CD4-positive, alpha-beta T cell (primary cell): ENCODE measurements at regions not wholly inside any gene's neighbourhood (a gene's known extent, or its start where the extent isn't known, plus 50 kb on each side); places are given as distances from the start of the nearest gene placed in this dataset.

ENCODE experiments used
- ATAC-seq: fragments of 200-7000 bp; cut with Tn5 transposase; one replicate; pipeline ENCODE4 v1.10.0; 2022; ENCODE audit warnings: mild to moderate bottlenecking; ENCODE audit not compliant: poor library complexity
- CTCF ChIA-PET: fragments of 350-600 bp; sonication (Branson Sonifier 250); formaldehyde crosslinking; loops from one replicate; lab custom pipeline; 2021; ENCODE audit warnings: antibody characterized with exemption, inconsistent platforms; lab: Charles Lee
- POLR2A ChIA-PET: fragments of 350-600 bp; sonication (Branson Sonifier 250); formaldehyde crosslinking; loops from one replicate; lab custom pipeline; 2021; ENCODE audit warnings: antibody characterized with exemption, inconsistent platforms; lab: Charles Lee
- DNase-seq, 14 experiments: peaks; one replicate each; pipeline ENCODE4 v3.0.0-alpha.2; 2013 to 2020; ENCODE audit warnings: mixed read lengths in 2 of 14
- H3K27ac ChIP-seq, 2 donors: one replicate each; pipeline versions ENCODE4 v1.5.1 to v1.7.0; 2013; ENCODE audit warnings: low read length in 2 of 2, low read depth in 1 of 2, mild to moderate bottlenecking in 1 of 2
- H3K27me3 ChIP-seq, 2 experiments: 1 replicate in 1 of 2; 2 replicates in 1 of 2; pipeline versions ENCODE4 v1.6.1 to v1.7.0; 2013; ENCODE audit warnings: low read length in 2 of 2, control low read depth in 1 of 2, mild to moderate bottlenecking in 1 of 2, moderate library complexity in 1 of 2; ENCODE audit not compliant: insufficient read depth in 2 of 2, control insufficient read depth in 1 of 2
- H3K36me3 ChIP-seq: one replicate; pipeline ENCODE4 v1.6.1; 2013; ENCODE audit warnings: low read length, control low read depth; ENCODE audit not compliant: insufficient read depth
- H3K4me1 ChIP-seq: one replicate; pipeline ENCODE4 v1.6.1; 2013; ENCODE audit warnings: low read length, control low read depth; ENCODE audit not compliant: insufficient read depth
- H3K4me3 ChIP-seq: one replicate; pipeline ENCODE4 v1.5.1; 2013; ENCODE audit warnings: mild to moderate bottlenecking, low read length, moderate library complexity
- H3K9me3 ChIP-seq, 2 experiments: 1 replicate in 1 of 2; 2 replicates in 1 of 2; pipeline versions ENCODE4 v1.6.1 to v1.7.0; 2013; ENCODE audit warnings: low read length in 2 of 2, mild to moderate bottlenecking in 2 of 2, control low read depth in 1 of 2, moderate library complexity in 1 of 2; ENCODE audit not compliant: control insufficient read depth in 1 of 2, insufficient read depth in 1 of 2
- H3K27ac Mint-ChIP-seq: one replicate; pipeline ENCODE4 v1.8.0; 2020; ENCODE audit warnings: mixed read lengths
- H3K27me3 Mint-ChIP-seq: one replicate; pipeline ENCODE4 v1.8.0; 2021; ENCODE audit warnings: mixed read lengths
- H3K36me3 Mint-ChIP-seq: one replicate; pipeline ENCODE4 v1.8.0; 2021; ENCODE audit warnings: low read depth, mixed read lengths
- H3K4me1 Mint-ChIP-seq: one replicate; pipeline ENCODE4 v1.8.0; 2021; ENCODE audit warnings: low read depth, mixed read lengths
- H3K4me3 Mint-ChIP-seq: one replicate; pipeline ENCODE4 v1.8.0; 2020; ENCODE audit warnings: mild to moderate bottlenecking, mixed read lengths
- H3K9me3 Mint-ChIP-seq: one replicate; pipeline ENCODE4 v1.8.0; 2020; ENCODE audit warnings: mixed read lengths
- CTCF ChIP-seq: fragments of 200-600 bp; IDR thresholded peaks from one replicate; pipeline ENCODE4 v1.8.0; 2022; ENCODE audit warnings: antibody characterized with exemption, mild to moderate bottlenecking
- intact Hi-C, 2 experiments: fragments of 100-400 bp; cut with DNase I in 1 of 2; cut with micrococcal nuclease in 1 of 2; formaldehyde crosslinking; loops; one replicate each; pipeline versions ENCODE4 v1.15.1 to v1.9.0; 2023 to 2025; cut with DNase I, micrococcal nuclease

- ATAC-seq (no peak), DNase-seq (no peak)
- CTCF ChIA-PET = no interaction called here
- Histone ChIP-seq H3K27me3 (peaks cover 0 to 4% of the 10 kb centered on the region in 2 experiments), H3K9me3 (no peaks in the 10 kb centered on the region), H3K4me3 (no peak overlapping the region), H3K4me1 (no peaks in the 10 kb centered on the region), H3K36me3 (no peaks in the 10 kb centered on the region), H3K27ac (no peak overlapping the region)
- Mint-ChIP-seq H3K27me3 (peaks cover 16% of the 10 kb centered on the region), H3K4me3 (no peak overlapping the region), H3K9me3 (no peaks in the 10 kb centered on the region), H3K4me1 (no peaks in the 10 kb centered on the region), H3K27ac (no peak overlapping the region), H3K36me3 (no peaks in the 10 kb centered on the region)
- POLR2A ChIA-PET = no interaction called here
- intact Hi-C loops = no loop called here
- TF ChIP-seq CTCF = no peak
These were observed 224.5 kb upstream of the TUT7 start for GRCh38 chr9:86578722-86579121.

GRCh38 chr9:86577420-86578333 lies 223.5 kb upstream of the TUT7 start:
- ChIA-PET POLR2A (no interaction called here), CTCF (no interaction called here)
- Histone ChIP-seq H3K36me3 (no peaks in the 10 kb centered on the region), H3K9me3 (no peaks in the 10 kb centered on the region), H3K27ac (no peak overlapping the region), H3K27me3 (peaks cover 0 to 4% of the 10 kb centered on the region in 2 experiments), H3K4me1 (no peaks in the 10 kb centered on the region), H3K4me3 (no peak overlapping the region)
- Mint-ChIP-seq H3K9me3 (no peaks in the 10 kb centered on the region), H3K27me3 (peaks cover 19% of the 10 kb centered on the region), H3K27ac (no peak overlapping the region), H3K4me1 (no peaks in the 10 kb centered on the region), H3K36me3 (no peaks in the 10 kb centered on the region), H3K4me3 (no peak overlapping the region)
- intact Hi-C loops = no loop called here
- TF ChIP-seq CTCF = no peak
- DNase-seq (no peak), ATAC-seq (no peak)

- Mint-ChIP-seq H3K9me3 (no peaks in the 10 kb centered on the region), H3K4me1 (no peaks in the 10 kb centered on the region), H3K27ac (no peak overlapping the region), H3K36me3 (no peaks in the 10 kb centered on the region), H3K27me3 (peaks cover 15% of the 10 kb centered on the region), H3K4me3 (no peak overlapping the region)
- Histone ChIP-seq H3K9me3 (no peaks in the 10 kb centered on the region), H3K4me3 (no peak overlapping the region), H3K27me3 (peaks cover 0 to 4% of the 10 kb centered on the region in 2 experiments), H3K27ac (no peak overlapping the region), H3K4me1 (no peaks in the 10 kb centered on the region), H3K36me3 (no peaks in the 10 kb centered on the region)
- intact Hi-C loops = no loop called here
- TF ChIP-seq CTCF = no peak
- DNase-seq (no peak), ATAC-seq (no peak)
- POLR2A ChIA-PET = no interaction called here
- CTCF ChIA-PET = no interaction called here
These were observed 221.8 kb upstream of the TUT7 start for GRCh38 chr9:86575825-86576525.
